H9 (cell line): ENCODE measurements at regions not wholly inside any gene's neighbourhood (a gene's known extent, or its start where the extent isn't known, plus 50 kb on each side); places are given as distances from the start of the nearest gene placed in this dataset.

Experiments
- DNase-seq: peaks from one replicate; pipeline ENCODE4 v3.0.0-alpha.2; 2017
- H2AFZ ChIP-seq: one replicate; pipeline ENCODE4 v1.6.1; 2013; ENCODE audit warnings: mild to moderate bottlenecking, low read length, control low read depth, moderate library complexity
- H2AK5ac ChIP-seq: 2 replicates; pipeline ENCODE4 v1.6.1; 2013; ENCODE audit warnings: low read length, control low read depth, mixed read lengths; ENCODE audit not compliant: insufficient read length
- H2BK120ac ChIP-seq: one replicate; pipeline ENCODE4 v1.6.1; 2013; ENCODE audit warnings: low read depth, mild to moderate bottlenecking, low read length, control low read depth, inconsistent platforms; ENCODE audit not compliant: poor library complexity, severe bottlenecking
- H2BK12ac ChIP-seq: 2 replicates; pipeline ENCODE4 v1.6.1; 2013; ENCODE audit warnings: low read length, control low read depth, mixed read lengths, low read depth; ENCODE audit not compliant: insufficient read length
- H2BK15ac ChIP-seq: 2 replicates; pipeline ENCODE4 v1.6.1; 2013; ENCODE audit warnings: low read depth, low read length, control low read depth
- H2BK20ac ChIP-seq: one replicate; pipeline ENCODE4 v1.6.1; 2013; ENCODE audit warnings: low read depth, mild to moderate bottlenecking, low read length, control low read depth, inconsistent platforms; ENCODE audit not compliant: poor library complexity, severe bottlenecking
- H2BK5ac ChIP-seq: 2 replicates; pipeline ENCODE4 v1.6.1; 2013; ENCODE audit warnings: low read length, control low read depth, mixed read lengths; ENCODE audit not compliant: insufficient read length
- H3K14ac ChIP-seq: 2 replicates; pipeline ENCODE4 v1.6.1; 2013; ENCODE audit warnings: low read length, control low read depth; ENCODE audit not compliant: insufficient read depth
- H3K18ac ChIP-seq: 2 replicates; pipeline ENCODE4 v1.6.1; 2013; ENCODE audit warnings: low read depth, mild to moderate bottlenecking, mixed read lengths, low read length, control low read depth; ENCODE audit not compliant: insufficient read length
- H3K23ac ChIP-seq: 2 replicates; pipeline ENCODE4 v1.6.1; 2013; ENCODE audit warnings: low read length, control low read depth, mixed read lengths, low read depth; ENCODE audit not compliant: insufficient read length
- H3K23me2 ChIP-seq: 2 replicates; pipeline ENCODE4 v1.6.1; 2013; ENCODE audit warnings: low read depth, mild to moderate bottlenecking, mixed read lengths, low read length, control low read depth; ENCODE audit not compliant: insufficient read length, poor library complexity, severe bottlenecking
- H3K27ac ChIP-seq: 2 replicates; pipeline ENCODE4 v1.5.1; 2013; ENCODE audit warnings: low read length, control low read depth, mixed read lengths, low read depth; ENCODE audit not compliant: insufficient read length
- H3K27me3 ChIP-seq: 2 replicates; pipeline ENCODE4 v1.6.1; 2013; ENCODE audit warnings: low read length, control low read depth, inconsistent platforms; ENCODE audit not compliant: insufficient read depth
- H3K4ac ChIP-seq: 2 replicates; pipeline ENCODE4 v1.6.1; 2013; ENCODE audit warnings: low read depth, mild to moderate bottlenecking, control low read depth, inconsistent platforms, low read length, moderate library complexity
- H3K4me1 ChIP-seq: 2 replicates; pipeline ENCODE4 v1.6.1; 2013; ENCODE audit warnings: low read length, control low read depth, inconsistent platforms; ENCODE audit not compliant: insufficient read depth
- H3K4me2 ChIP-seq: 2 replicates; pipeline ENCODE4 v1.6.1; 2013; ENCODE audit warnings: low read length, control low read depth, mixed read lengths; ENCODE audit not compliant: insufficient read length, insufficient read depth
- H3K56ac ChIP-seq: 2 replicates; pipeline ENCODE4 v1.6.1; 2013; ENCODE audit warnings: low read depth, mild to moderate bottlenecking, mixed read lengths, low read length, control low read depth; ENCODE audit not compliant: insufficient read length
- H3K79me1 ChIP-seq: 2 replicates; pipeline ENCODE4 v1.6.1; 2013; ENCODE audit warnings: low read depth, mild to moderate bottlenecking, moderate library complexity, low read length, control low read depth, inconsistent platforms; ENCODE audit not compliant: insufficient read depth, poor library complexity, severe bottlenecking
- H3K79me2 ChIP-seq: 2 replicates; pipeline ENCODE4 v1.6.1; 2013; ENCODE audit warnings: low read length, control low read depth, inconsistent platforms; ENCODE audit not compliant: insufficient read depth
- H3K9ac ChIP-seq: 2 replicates; pipeline ENCODE4 v1.6.1; 2013; ENCODE audit warnings: low read length, control low read depth, mixed read lengths; ENCODE audit not compliant: insufficient read length; ENCODE audit errors: extremely low read depth
- H3K9me3 ChIP-seq: one replicate; pipeline ENCODE4 v1.6.1; 2013; ENCODE audit warnings: low read depth, low read length, inconsistent platforms; ENCODE audit not compliant: control insufficient read depth
- H3T11ph ChIP-seq: one replicate; pipeline ENCODE4 v1.6.1; 2013; ENCODE audit warnings: mild to moderate bottlenecking, low read length, control low read depth, inconsistent platforms
- H4K20me1 ChIP-seq: one replicate; pipeline ENCODE4 v1.6.1; 2013; ENCODE audit not compliant: control insufficient read depth, insufficient read length, insufficient read depth
- H4K5ac ChIP-seq: 2 replicates; pipeline ENCODE4 v1.6.1; 2013; ENCODE audit warnings: low read depth, mild to moderate bottlenecking, mixed read lengths, low read length, control low read depth; ENCODE audit not compliant: insufficient read length
- H4K8ac ChIP-seq: replicated peaks from 2 replicates; pipeline ENCODE4 v1.6.1; 2013; ENCODE audit warnings: low read length, control low read depth, mixed read lengths, low read depth; ENCODE audit not compliant: insufficient read length
- H4K91ac ChIP-seq: 2 replicates; pipeline ENCODE4 v1.6.1; 2013; ENCODE audit warnings: low read depth, mild to moderate bottlenecking, moderate library complexity, mixed read lengths, low read length, control low read depth; ENCODE audit not compliant: insufficient read length
- H3K27ac Mint-ChIP-seq, 3 experiments: 2 replicates in 2 of 3; 3 replicates in 1 of 3; pipeline ENCODE4 v1.8.0; 2020 to 2021; ENCODE audit warnings: mixed read lengths in 3 of 3, mild to moderate bottlenecking in 1 of 3, moderate library complexity in 1 of 3
- H3K27me3 Mint-ChIP-seq: 2 replicates; pipeline ENCODE4 v1.8.0; 2021; ENCODE audit warnings: low read depth, mild to moderate bottlenecking, moderate library complexity, mixed read lengths
- H3K36me3 Mint-ChIP-seq, 3 experiments: 2 replicates in 2 of 3; 3 replicates in 1 of 3; pipeline ENCODE4 v1.8.0; 2020 to 2021; ENCODE audit warnings: low read depth in 3 of 3, mixed read lengths in 3 of 3; ENCODE audit not compliant: insufficient read depth in 1 of 3
- H3K4me1 Mint-ChIP-seq, 2 experiments: 2 replicates each; pipeline ENCODE4 v1.8.0; 2020; ENCODE audit warnings: mixed read lengths in 2 of 2
- H3K4me3 Mint-ChIP-seq, 2 experiments: 2 replicates in 1 of 2; 3 replicates in 1 of 2; pipeline ENCODE4 v1.8.0; 2020 to 2021; ENCODE audit warnings: mild to moderate bottlenecking in 2 of 2, mixed read lengths in 2 of 2, moderate library complexity in 1 of 2
- H3K9me3 Mint-ChIP-seq, 2 experiments: 2 replicates in 1 of 2; 3 replicates in 1 of 2; pipeline ENCODE4 v1.8.0; 2020; ENCODE audit warnings: mild to moderate bottlenecking in 2 of 2, mixed read lengths in 2 of 2, moderate library complexity in 1 of 2
- CTCF ChIP-seq: fragments of 200-600 bp; sonication (generic); conservative IDR thresholded peaks from 3 replicates; pipeline ENCODE4 v1.8.0; 2021; ENCODE audit warnings: antibody characterized with exemption, mild to moderate bottlenecking
- WGBS: extraction: QIAGEN DNeasy Blood & Tissue Kit; methylation state at CpG from one replicate; pipeline ENCODE4 v1.1.7; 2013; ENCODE audit warnings: missing lambda C conversion rate, low lambda C conversion rate, mixed read lengths; ENCODE audit not compliant: insufficient read length; ENCODE audit errors: extremely low coverage; 5-methylcytosine and 5-hydroxymethylcytosine counted together

DNA sequence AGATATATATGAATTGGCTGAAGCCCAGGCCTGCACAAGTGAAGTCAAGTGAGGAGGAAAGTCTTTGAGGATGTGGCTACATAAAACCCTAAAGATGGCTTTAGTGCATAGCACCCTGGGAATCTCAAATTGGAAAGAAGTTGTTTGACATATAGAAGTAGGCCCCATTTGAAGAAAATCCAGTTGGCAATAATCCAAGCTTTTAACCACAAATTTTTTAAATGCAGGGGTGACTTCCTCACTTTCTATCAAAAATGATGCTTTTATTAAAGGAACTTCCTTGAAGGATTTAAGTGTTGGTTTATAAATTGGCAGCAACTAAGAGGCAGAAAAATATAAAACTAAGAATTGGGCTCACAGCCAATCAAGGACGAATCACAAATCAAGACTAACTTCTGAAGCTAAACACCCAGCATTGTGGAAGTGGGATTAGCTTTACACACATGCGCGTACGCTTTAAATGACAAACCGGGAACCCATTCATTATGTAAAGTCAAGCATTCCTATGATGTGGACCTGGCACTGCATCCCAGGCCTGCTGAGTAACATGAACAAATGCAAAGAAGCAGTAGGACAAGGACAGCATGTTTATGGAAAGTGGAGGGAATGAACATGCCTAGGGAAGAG is 63.3 kb downstream of the NOG start:
- H3K27ac Mint-ChIP-seq = no peak overlapping the region
- no peaks in the 10 kb centered on the region for H3K27me3 ChIP-seq
- H3K23me2 ChIP-seq = no peaks in the 10 kb centered on the region
- H2BK15ac ChIP-seq = no peak overlapping the region
- H3K36me3 Mint-ChIP-seq = no peaks in the 10 kb centered on the region
- no peak overlapping the region for H4K5ac ChIP-seq
- no peak overlapping the region for H2AFZ ChIP-seq
- no peak overlapping the region for H2BK12ac ChIP-seq
- H3K79me2 ChIP-seq = no peaks in the 10 kb centered on the region
- no peak overlapping the region for H3K14ac ChIP-seq
- DNase-seq = no peak
- H2AK5ac ChIP-seq = no peak overlapping the region
- H3T11ph ChIP-seq = no peak overlapping the region
- H4K20me1 ChIP-seq = no peaks in the 10 kb centered on the region
- no peak overlapping the region for H4K8ac ChIP-seq
- H3K9me3 ChIP-seq = no peaks in the 10 kb centered on the region
- TF ChIP-seq CTCF = no peak
- no peak overlapping the region for H2BK120ac ChIP-seq
- no peak overlapping the region for H3K4me2 ChIP-seq
- H3K23ac ChIP-seq = no peak overlapping the region
- no peak overlapping the region for H3K27ac ChIP-seq
- peaks cover 9% of the 10 kb centered on the region for H3K27me3 Mint-ChIP-seq
- H3K4ac ChIP-seq = no peak overlapping the region
- no peak overlapping the region for H3K4me3 Mint-ChIP-seq
- H3K18ac ChIP-seq = no peak overlapping the region
- H2BK20ac ChIP-seq = no peak overlapping the region
- no peak overlapping the region for H3K56ac ChIP-seq
- H3K4me1 Mint-ChIP-seq = peaks cover 5% of the 10 kb centered on the region in 2 experiments
- no peaks in the 10 kb centered on the region for H3K4me1 ChIP-seq
- no peaks in the 10 kb centered on the region for H3K79me1 ChIP-seq
- H3K9me3 Mint-ChIP-seq = no peaks in the 10 kb centered on the region; a peak in 1 of 5 replicates
- no peak overlapping the region for H2BK5ac ChIP-seq
- no peak overlapping the region for H4K91ac ChIP-seq
- no peak overlapping the region for H3K9ac ChIP-seq
- no CpG with 5 or more reads among the region's 5 CpGs for WGBS
